ENCODE measurements at regions not wholly inside any gene's neighbourhood (a gene's known extent, or its start where the extent isn't known, plus 50 kb on each side); places are given as distances from the start of the nearest gene placed in this dataset.

- H3K9ac ChIP-seq = no peak overlapping the region
- H3K36me3 ChIP-seq (ENCODE audit: insufficient read depth) = no peaks in the 10 kb centered on the region
- no peak overlapping the region for H3K4me3 ChIP-seq (IDR thresholded peaks at IDR 0.05; ENCODE audit: insufficient read depth, low read depth, low read length)
- no peak overlapping the region for H3K27ac ChIP-seq
- no peak for TF ChIP-seq CTCF (conservative IDR thresholded peaks at IDR 0.05; ENCODE audit: low read depth, low read length)
- no peaks in the 10 kb centered on the region for H3K27me3 ChIP-seq (ENCODE audit: insufficient read depth, low read depth)
- H4K20me1 ChIP-seq (ENCODE audit: insufficient read depth) = no peaks in the 10 kb centered on the region
- H3K79me2 ChIP-seq (ENCODE audit: insufficient read depth, low read depth) = no peaks in the 10 kb centered on the region
- no peaks in the 10 kb centered on the region for H3K4me1 ChIP-seq (ENCODE audit: low read depth, poor library complexity, severe bottlenecking)
- H2AFZ ChIP-seq (ENCODE audit: low read depth) = no peak overlapping the region
- H3K4me2 ChIP-seq = no peak overlapping the region
These were observed 327.3 kb upstream of the CDH6 start for GRCh38 chr5:30866142-30866541.

- TF ChIP-seq CTCF (conservative IDR thresholded peaks at IDR 0.05; ENCODE audit: low read depth, low read length) = no peak
- H4K20me1 ChIP-seq (ENCODE audit: insufficient read depth) = no peaks in the 10 kb centered on the region
- H3K27me3 ChIP-seq (ENCODE audit: insufficient read depth, low read depth) = no peaks in the 10 kb centered on the region
- no peak overlapping the region for H2AFZ ChIP-seq (ENCODE audit: low read depth)
- no peak overlapping the region for H3K27ac ChIP-seq
- H3K36me3 ChIP-seq (ENCODE audit: insufficient read depth) = no peaks in the 10 kb centered on the region
- H3K4me1 ChIP-seq (ENCODE audit: low read depth, poor library complexity, severe bottlenecking) = no peaks in the 10 kb centered on the region
- H3K79me2 ChIP-seq (ENCODE audit: insufficient read depth, low read depth) = no peaks in the 10 kb centered on the region
- no peak overlapping the region for H3K9ac ChIP-seq
- H3K4me2 ChIP-seq = no peak overlapping the region
- H3K4me3 ChIP-seq (IDR thresholded peaks at IDR 0.05; ENCODE audit: insufficient read depth, low read depth, low read length) = no peak overlapping the region
These were observed 337.2 kb upstream of the CDH6 start for GRCh38 chr5:30856242-30856641.

- Histone ChIP-seq H3K4me1 (ENCODE audit: low read depth, poor library complexity, severe bottlenecking) (no peaks in the 10 kb centered on the region), H3K27ac (no peak overlapping the region), H3K4me3 (IDR thresholded peaks at IDR 0.05; ENCODE audit: insufficient read depth, low read depth, low read length) (no peak overlapping the region), H2AFZ (ENCODE audit: low read depth) (no peak overlapping the region), H3K27me3 (ENCODE audit: insufficient read depth, low read depth) (no peaks in the 10 kb centered on the region), H3K9ac (no peak overlapping the region), H3K4me2 (no peak overlapping the region), H3K36me3 (ENCODE audit: insufficient read depth) (no peaks in the 10 kb centered on the region), H4K20me1 (ENCODE audit: insufficient read depth) (no peaks in the 10 kb centered on the region), H3K79me2 (ENCODE audit: insufficient read depth, low read depth) (no peaks in the 10 kb centered on the region)
- TF ChIP-seq CTCF (conservative IDR thresholded peaks at IDR 0.05; ENCODE audit: low read depth, low read length) = no peak
These were observed 340.3 kb upstream of the CDH6 start for GRCh38 chr5:30853158-30853557.

GRCh38 chr5:30850866-30851265 is 342.6 kb upstream of the CDH6 start:
- no peaks in the 10 kb centered on the region for H3K27me3 ChIP-seq (ENCODE audit: insufficient read depth, low read depth)
- no peaks in the 10 kb centered on the region for H3K36me3 ChIP-seq (ENCODE audit: insufficient read depth)
- no peak overlapping the region for H3K9ac ChIP-seq
- H4K20me1 ChIP-seq (ENCODE audit: insufficient read depth) = no peaks in the 10 kb centered on the region
- H2AFZ ChIP-seq (ENCODE audit: low read depth) = no peak overlapping the region
- TF ChIP-seq CTCF (conservative IDR thresholded peaks at IDR 0.05; ENCODE audit: low read depth, low read length) = no peak
- H3K4me2 ChIP-seq = no peak overlapping the region
- no peak overlapping the region for H3K4me3 ChIP-seq (IDR thresholded peaks at IDR 0.05; ENCODE audit: insufficient read depth, low read depth, low read length)
- H3K27ac ChIP-seq = no peak overlapping the region
- H3K79me2 ChIP-seq (ENCODE audit: insufficient read depth, low read depth) = no peaks in the 10 kb centered on the region
- H3K4me1 ChIP-seq (ENCODE audit: low read depth, poor library complexity, severe bottlenecking) = no peaks in the 10 kb centered on the region
